ENCODE measurements at regions not wholly inside any gene's neighbourhood (a gene's known extent, or its start where the extent isn't known, plus 50 kb on each side); places are given as distances from the start of the nearest gene placed in this dataset.

DNA sequence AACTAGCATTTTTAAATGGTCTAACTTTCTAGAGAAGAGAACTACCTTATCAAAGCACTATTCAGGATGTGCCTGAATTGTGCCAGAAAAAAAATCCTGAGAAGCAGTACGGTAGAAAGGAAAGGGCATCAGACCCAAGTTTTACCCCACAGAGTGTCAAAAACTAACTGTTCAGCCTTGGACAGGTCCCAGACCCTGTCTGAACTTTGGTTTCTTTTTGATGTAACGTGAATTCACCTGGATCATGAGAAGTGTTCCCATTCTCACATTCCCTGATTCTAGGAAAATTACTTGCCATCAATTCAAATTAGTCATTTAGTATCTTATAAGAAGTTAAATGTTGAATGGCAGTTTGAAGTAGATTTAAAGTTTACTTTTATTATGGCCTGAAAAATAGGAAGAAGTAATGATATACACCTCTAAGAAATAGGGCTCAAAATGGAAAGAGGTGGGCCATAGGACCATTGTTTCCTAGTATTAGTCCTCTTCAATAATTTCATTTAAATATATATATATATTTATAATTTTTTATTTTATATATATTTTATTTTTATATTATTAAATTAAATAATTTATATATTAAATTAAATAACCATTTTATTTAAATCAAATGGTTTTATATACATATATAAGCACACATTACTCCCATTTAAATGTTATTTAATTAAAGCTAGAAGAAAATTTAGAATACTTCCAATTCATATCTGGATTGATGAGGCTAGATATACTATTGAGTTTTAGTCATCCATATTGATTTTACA, 181.9 kb upstream of the PPARGC1A start:
- H3K27me3 ChIP-seq (ENCODE audit: control insufficient read depth in 2 of 2, insufficient read depth in 2 of 2, low read length in 2 of 2), result no peaks in the 10 kb centered on the region
- H3K4me3 ChIP-seq (replicated peaks in 1 of 3; ENCODE audit: insufficient read depth in 1 of 3, low read depth in 1 of 3, low read length in 3 of 3), result no peak overlapping the region
- no TSS peak for BruUV-seq (replicated peaks)
- H3K9ac ChIP-seq (replicated peaks; ENCODE audit: extremely low read depth, insufficient read depth, low read length), result no peak overlapping the region
- no peaks in the 10 kb centered on the region for H3K79me2 ChIP-seq (ENCODE audit: control insufficient read depth, insufficient read depth, low read length)
- FAIRE-seq (no peak), DNase-seq (ENCODE audit: low read depth, low spot score) (no peak)
- ChIA-PET POLR2A (no interaction called here), CTCF (no interaction called here)
- H3K27ac ChIP-seq (ENCODE audit: insufficient read depth, low read depth, low read length), result no peak overlapping the region
- no peaks in the 10 kb centered on the region for H3K9me1 ChIP-seq (replicated peaks; ENCODE audit: control insufficient read depth, extremely low read depth, insufficient read depth, low read length)
- TF ChIP-seq FOS (IDR thresholded peaks at IDR 0.05; ENCODE audit: borderline replicate concordance, insufficient read depth, low read length), result no peak
- no peak for TF ChIP-seq POLR2AphosphoS5 (IDR thresholded peaks at IDR 0.05; ENCODE audit: insufficient read depth, low read depth, low read length)
- TF ChIP-seq POLR2A (IDR thresholded peaks at IDR 0.05; ENCODE audit: low read depth, low read length), result no peak
- no peak for TF ChIP-seq MYC (IDR thresholded peaks at IDR 0.05; ENCODE audit: low read depth, low read length)
- TF ChIP-seq EZH2 (IDR thresholded peaks at IDR 0.05; ENCODE audit: borderline replicate concordance, low read depth, low read length, severe bottlenecking), result no peak
- TF ChIP-seq GATA2 (IDR thresholded peaks at IDR 0.05; ENCODE audit: insufficient read depth, insufficient read length, low read depth, low read length), result no peak
- no peak for TF ChIP-seq JUN (IDR thresholded peaks at IDR 0.05; ENCODE audit: borderline replicate concordance, insufficient read depth, insufficient read length, low read depth)
- TF ChIP-seq MAX (IDR thresholded peaks at IDR 0.05; ENCODE audit: insufficient read depth, insufficient read length), result no peak
- TF ChIP-seq, protein P1, sequence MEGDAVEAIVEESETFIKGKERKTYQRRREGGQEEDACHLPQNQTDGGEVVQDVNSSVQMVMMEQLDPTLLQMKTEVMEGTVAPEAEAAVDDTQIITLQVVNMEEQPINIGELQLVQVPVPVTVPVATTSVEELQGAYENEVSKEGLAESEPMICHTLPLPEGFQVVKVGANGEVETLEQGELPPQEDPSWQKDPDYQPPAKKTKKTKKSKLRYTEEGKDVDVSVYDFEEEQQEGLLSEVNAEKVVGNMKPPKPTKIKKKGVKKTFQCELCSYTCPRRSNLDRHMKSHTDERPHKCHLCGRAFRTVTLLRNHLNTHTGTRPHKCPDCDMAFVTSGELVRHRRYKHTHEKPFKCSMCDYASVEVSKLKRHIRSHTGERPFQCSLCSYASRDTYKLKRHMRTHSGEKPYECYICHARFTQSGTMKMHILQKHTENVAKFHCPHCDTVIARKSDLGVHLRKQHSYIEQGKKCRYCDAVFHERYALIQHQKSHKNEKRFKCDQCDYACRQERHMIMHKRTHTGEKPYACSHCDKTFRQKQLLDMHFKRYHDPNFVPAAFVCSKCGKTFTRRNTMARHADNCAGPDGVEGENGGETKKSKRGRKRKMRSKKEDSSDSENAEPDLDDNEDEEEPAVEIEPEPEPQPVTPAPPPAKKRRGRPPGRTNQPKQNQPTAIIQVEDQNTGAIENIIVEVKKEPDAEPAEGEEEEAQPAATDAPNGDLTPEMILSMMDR (IDR thresholded peaks at IDR 0.05; ENCODE audit: extremely low read depth in 1 of 2, insufficient read depth in 1 of 2, low read depth in 1 of 2, low read length in 2 of 2), result no peak
- H3K36me3 ChIP-seq (ENCODE audit: control insufficient read depth in 2 of 2, extremely low read depth in 1 of 2, insufficient read depth in 2 of 2, low read length in 2 of 2), result no peaks in the 10 kb centered on the region
- H4K20me1 ChIP-seq (replicated peaks; ENCODE audit: control insufficient read depth, extremely low read depth, insufficient read depth, low read length), result no peaks in the 10 kb centered on the region
- H2AFZ ChIP-seq (ENCODE audit: low read depth, low read length), result no peak overlapping the region
- intact Hi-C loops (cut with micrococcal nuclease) (no loop called here), dilution Hi-C loops (cut with MboI; ENCODE audit: extremely low pct_ligation_motif_present, low sequenced_read_pairs) (no loop called here)
- no peak overlapping the region for H3K4me2 ChIP-seq (ENCODE audit: insufficient read depth, low read length)
- H3K4me1 ChIP-seq (ENCODE audit: control insufficient read depth, extremely low read depth, insufficient read depth, low read length), result no peaks in the 10 kb centered on the region
- no peaks in the 10 kb centered on the region for H3K9me3 ChIP-seq (replicated peaks; ENCODE audit: control insufficient read depth, insufficient read depth, low read length)

Data from endothelial cell of umbilical vein (primary cell).